HUES6 (cell line): ENCODE measurements at regions not wholly inside any gene's neighbourhood (a gene's known extent, or its start where the extent isn't known, plus 50 kb on each side); places are given as distances from the start of the nearest gene placed in this dataset.

Experiments
- H3K27ac ChIP-seq: 2 replicates; pipeline ENCODE4 v1.7.0; 2013; ENCODE audit warnings: low read depth, mild to moderate bottlenecking, low read length, inconsistent platforms
- H3K27me3 ChIP-seq: 2 replicates; pipeline ENCODE4 v1.6.1; 2013; ENCODE audit warnings: low read length; ENCODE audit not compliant: control insufficient read depth, insufficient read depth
- H3K36me3 ChIP-seq: 2 replicates; pipeline ENCODE4 v1.6.1; 2013; ENCODE audit warnings: low read length; ENCODE audit not compliant: control insufficient read depth, insufficient read depth
- H3K4me1 ChIP-seq: 2 replicates; pipeline ENCODE4 v1.6.1; 2013; ENCODE audit warnings: low read length; ENCODE audit not compliant: control insufficient read depth, insufficient read depth
- H3K4me3 ChIP-seq: 2 replicates; pipeline ENCODE4 v1.5.1; 2013; ENCODE audit warnings: low read depth, low read length
- H3K9ac ChIP-seq: one replicate; pipeline ENCODE4 v1.6.1; 2013; ENCODE audit warnings: mild to moderate bottlenecking, low read length
- H3K9me3 ChIP-seq: 2 replicates; pipeline ENCODE4 v1.6.1; 2013; ENCODE audit warnings: low read depth, low read length; ENCODE audit not compliant: control insufficient read depth, insufficient read depth

- Histone ChIP-seq H3K36me3 (no peaks in the 10 kb centered on the region), H3K27ac (no peak overlapping the region), H3K4me1 (peaks cover 21% of the 10 kb centered on the region), H3K4me3 (no peak overlapping the region), H3K9ac (no peak overlapping the region), H3K9me3 (no peaks in the 10 kb centered on the region), H3K27me3 (no peaks in the 10 kb centered on the region)
Measured at GRCh38 chr7:110601710-110602109, 489.2 kb upstream of the LRRN3 start.

GRCh38 chr7:110604206-110604605 lies 486.7 kb upstream of the LRRN3 start:
- Histone ChIP-seq H3K4me1 (peaks cover 21% of the 10 kb centered on the region), H3K9ac (no peak overlapping the region), H3K36me3 (no peaks in the 10 kb centered on the region), H3K27ac (no peak overlapping the region), H3K27me3 (no peaks in the 10 kb centered on the region), H3K4me3 (no peak overlapping the region), H3K9me3 (no peaks in the 10 kb centered on the region)

- H3K4me3 ChIP-seq: no peak overlapping the region
- no peak overlapping the region for H3K9ac ChIP-seq
- no peak overlapping the region for H3K27ac ChIP-seq
- no peaks in the 10 kb centered on the region for H3K27me3 ChIP-seq
- peaks cover 21% of the 10 kb centered on the region for H3K4me1 ChIP-seq
- no peaks in the 10 kb centered on the region for H3K9me3 ChIP-seq
- H3K36me3 ChIP-seq: no peaks in the 10 kb centered on the region
Measured at GRCh38 chr7:110604885-110605284, 486.0 kb upstream of the LRRN3 start.

GRCh38 chr7:110607050-110607857 lies 483.7 kb upstream of the LRRN3 start:
- Histone ChIP-seq H3K4me1 (peaks cover 3% of the 10 kb centered on the region; the same call in 1 of the 2 replicates), H3K27me3 (no peaks in the 10 kb centered on the region), H3K9me3 (no peaks in the 10 kb centered on the region), H3K4me3 (no peak overlapping the region), H3K9ac (no peak overlapping the region), H3K36me3 (no peaks in the 10 kb centered on the region), H3K27ac (no peak overlapping the region)

- H3K27ac ChIP-seq: no peak overlapping the region
- H3K36me3 ChIP-seq: no peaks in the 10 kb centered on the region
- H3K27me3 ChIP-seq: no peaks in the 10 kb centered on the region
- no peak overlapping the region for H3K9ac ChIP-seq
- H3K4me1 ChIP-seq: no peaks in the 10 kb centered on the region
- H3K4me3 ChIP-seq: no peak overlapping the region
- H3K9me3 ChIP-seq: no peaks in the 10 kb centered on the region
Measured at GRCh38 chr7:110609336-110609735, 481.6 kb upstream of the LRRN3 start.

GRCh38 chr7:110612680-110613079 lies 478.2 kb upstream of the LRRN3 start:
- no peaks in the 10 kb centered on the region for H3K4me1 ChIP-seq
- no peaks in the 10 kb centered on the region for H3K36me3 ChIP-seq
- no peak overlapping the region for H3K27ac ChIP-seq
- H3K9ac ChIP-seq: no peak overlapping the region
- H3K4me3 ChIP-seq: no peak overlapping the region
- no peaks in the 10 kb centered on the region for H3K9me3 ChIP-seq
- H3K27me3 ChIP-seq: no peaks in the 10 kb centered on the region
